NCI-H774 (cell line): ENCODE measurements at regions not wholly inside any gene's neighbourhood (a gene's known extent, or its start where the extent isn't known, plus 50 kb on each side); places are given as distances from the start of the nearest gene placed in this dataset.

Source experiments
- DNase-seq: peaks from one replicate; lab custom pipeline; 2025; lab: John Stamatoyannopoulos, UW

DNA sequence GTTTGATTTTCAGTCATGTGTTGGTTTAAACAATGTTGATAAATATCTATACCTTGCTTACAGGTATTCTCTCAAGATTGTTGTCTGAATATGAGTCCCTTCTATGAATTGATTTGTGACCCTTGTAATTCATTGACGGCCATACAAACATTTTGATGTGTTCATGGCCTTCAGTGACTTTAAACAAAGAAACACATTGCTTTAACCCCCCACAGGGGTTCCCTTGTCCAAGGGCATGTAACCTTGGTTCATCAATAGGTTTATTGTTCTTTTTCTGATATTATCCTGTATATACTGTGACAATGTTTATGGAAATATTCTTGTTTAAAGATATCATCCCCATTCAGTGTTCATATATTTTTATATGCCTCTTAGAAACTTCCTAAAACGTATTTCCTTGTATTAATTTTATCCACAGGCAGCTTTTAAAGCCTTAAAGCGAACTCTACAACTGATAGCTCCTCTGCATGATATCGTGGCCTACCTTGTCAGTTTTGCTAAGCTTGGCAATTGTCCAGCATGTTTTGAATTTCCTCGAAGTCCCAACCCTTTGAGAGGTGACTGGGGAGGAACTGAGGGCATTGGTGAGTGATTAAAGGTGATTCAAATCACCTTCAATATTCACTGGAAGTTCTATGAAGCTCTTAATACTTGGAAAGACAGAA, 87.0 kb downstream of the CD164 start:
- no peak for DNase-seq

GRCh38 chr6:109292983-109293586, 89.2 kb downstream of the CD164 start:
- no peak for DNase-seq

DNA sequence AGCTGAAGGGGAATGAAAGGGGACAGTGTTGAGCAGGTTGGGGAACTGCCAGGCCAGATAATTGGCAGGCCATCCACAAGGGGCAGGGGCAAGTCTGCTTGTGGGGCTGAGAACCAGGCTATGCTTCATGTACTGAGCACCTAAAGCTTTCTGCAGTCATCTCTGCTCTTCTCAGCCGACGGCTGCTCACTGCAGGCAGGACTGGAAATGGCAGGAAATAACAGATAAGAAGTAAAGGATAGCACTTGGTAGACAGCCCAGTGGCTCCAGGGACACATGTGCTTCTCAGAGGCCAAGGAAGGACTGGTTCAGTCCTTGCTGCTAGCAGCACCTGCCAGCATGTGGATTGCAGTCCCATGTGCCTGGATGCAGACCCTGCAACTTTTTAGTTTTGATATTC, 89.8 kb downstream of the CD164 start:
- no peak for DNase-seq

GRCh38 chr6:109291902-109292301, 90.4 kb downstream of the CD164 start:
- DNase-seq = no peak

GRCh38 chr6:109290143-109290931, 91.9 kb downstream of the CD164 start:
- DNase-seq = no peak

DNA sequence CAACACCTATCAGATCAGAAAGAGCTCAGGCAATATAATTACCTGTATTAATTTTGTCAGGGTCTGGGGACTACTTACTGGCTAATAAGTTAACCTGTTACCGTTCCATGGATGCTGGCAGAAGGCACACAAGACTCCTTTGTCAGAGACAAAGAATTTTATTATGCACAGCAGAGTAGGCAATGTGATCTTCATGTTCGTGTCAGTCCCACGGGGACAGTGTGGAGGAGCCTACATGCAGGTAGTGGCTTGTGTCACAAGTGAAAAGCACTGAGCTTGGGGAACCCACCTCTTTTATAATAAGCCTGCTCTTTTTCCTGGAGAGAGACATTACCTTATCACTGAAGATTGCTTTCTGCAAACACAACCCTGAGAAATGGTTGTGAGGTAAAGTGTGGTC, 96.9 kb downstream of the CD164 start:
- no peak for DNase-seq

GRCh38 chr6:109284675-109285074, 97.6 kb downstream of the CD164 start:
- DNase-seq = no peak

DNA sequence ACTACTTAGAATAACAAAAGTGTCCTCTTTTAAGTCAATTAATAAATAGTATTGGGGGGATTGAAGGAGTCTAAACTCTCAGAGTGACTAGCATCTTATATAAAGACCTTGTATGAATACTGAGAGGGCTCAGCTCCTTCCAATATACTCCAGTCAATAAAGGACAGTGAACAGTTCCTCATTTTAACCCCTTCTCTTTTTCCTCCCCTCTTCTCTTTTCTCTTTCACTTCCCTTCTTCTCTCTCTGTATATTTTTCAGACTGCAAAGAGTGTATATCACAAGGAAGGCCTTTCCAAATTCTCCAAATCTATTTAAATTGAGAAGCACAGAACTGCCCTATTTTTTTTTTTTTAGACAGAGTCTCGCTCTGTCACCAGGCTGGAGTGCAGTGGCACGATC, 99.5 kb downstream of the CD164 start:
- DNase-seq = no peak

DNA sequence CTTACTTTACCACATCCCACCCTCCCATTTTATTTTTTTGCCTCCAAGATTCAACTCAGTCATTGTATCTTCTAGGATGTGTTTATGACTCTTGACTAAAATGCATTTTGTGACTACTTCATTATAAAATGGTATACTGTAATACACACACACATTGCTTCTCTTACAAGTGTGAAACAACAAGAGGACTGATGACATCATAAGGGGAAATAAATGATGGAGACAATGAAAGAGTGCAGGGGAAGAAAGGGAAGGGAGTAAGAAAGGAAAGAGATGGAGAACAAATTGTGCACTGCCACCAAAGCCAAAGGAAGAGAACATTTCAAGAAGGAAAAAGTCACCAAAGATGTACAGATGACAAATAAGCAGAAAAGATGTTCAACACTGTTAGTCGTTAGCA, 102.6 kb downstream of the CD164 start:
- DNase-seq = no peak

- no peak for DNase-seq
Observed at GRCh38 chr6:109271622-109272021, 110.6 kb downstream of the CD164 start.

- DNase-seq = no peak
Observed at GRCh38 chr6:109269953-109270517, 112.2 kb downstream of the CD164 start.

- DNase-seq = no peak
Observed at GRCh38 chr6:109269057-109269456, 113.2 kb downstream of the CD164 start.

GRCh38 chr6:109265530-109265929, 116.7 kb downstream of the CD164 start:
- DNase-seq = no peak

DNA sequence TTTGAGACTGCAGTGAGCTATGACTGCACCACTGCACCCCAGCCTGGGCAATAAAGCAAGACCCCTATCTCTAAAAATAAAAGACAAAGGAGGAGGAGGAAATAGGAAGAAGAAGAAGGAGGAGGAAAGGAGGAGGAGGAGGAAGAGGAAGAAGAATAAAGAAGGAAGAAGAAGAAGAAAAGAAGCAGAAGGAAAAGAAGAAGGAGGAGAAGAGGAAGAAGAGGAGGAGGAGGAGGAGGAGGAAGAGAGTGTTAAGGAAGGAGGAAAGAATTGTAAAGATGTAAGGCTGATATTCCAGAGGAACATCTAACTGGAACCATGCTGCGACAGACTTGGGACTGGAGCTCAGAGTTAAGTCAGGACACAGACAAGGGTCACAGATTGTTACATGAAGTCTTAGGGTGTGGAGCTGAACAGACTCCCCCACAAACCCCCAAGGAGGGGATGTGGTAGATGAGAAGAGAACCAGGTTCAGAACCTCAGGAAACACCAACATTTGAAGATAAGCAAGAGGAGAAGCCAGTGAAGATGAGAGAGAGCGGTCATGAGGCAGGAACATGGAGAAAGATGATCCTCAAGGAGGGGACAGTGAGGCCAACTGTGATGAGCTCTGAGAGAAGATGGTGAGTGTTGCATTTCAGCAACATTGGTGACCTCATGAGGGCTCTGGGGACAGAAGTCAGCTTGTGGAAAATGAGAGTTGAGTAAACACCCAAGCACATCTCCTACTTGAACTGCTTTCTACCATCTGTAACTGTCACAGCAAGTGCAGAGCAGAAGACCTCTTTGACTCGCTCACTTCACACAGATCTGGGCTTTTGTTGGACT, 118.2 kb downstream of the CD164 start:
- no peak for DNase-seq

- no peak for DNase-seq
Observed at GRCh38 chr6:109262261-109262660, 120.0 kb downstream of the CD164 start.

- DNase-seq = no peak
Observed at GRCh38 chr6:109261811-109262210, 120.5 kb downstream of the CD164 start.

GRCh38 chr6:109260701-109261100, 121.6 kb downstream of the CD164 start:
- no peak for DNase-seq

GRCh38 chr6:109260126-109260525, 122.1 kb downstream of the CD164 start:
- no peak for DNase-seq

- DNase-seq = no peak
Observed at GRCh38 chr6:109258129-109258528, 124.1 kb downstream of the CD164 start.

GRCh38 chr6:109257494-109257893, 124.8 kb downstream of the CD164 start:
- no peak for DNase-seq

DNA sequence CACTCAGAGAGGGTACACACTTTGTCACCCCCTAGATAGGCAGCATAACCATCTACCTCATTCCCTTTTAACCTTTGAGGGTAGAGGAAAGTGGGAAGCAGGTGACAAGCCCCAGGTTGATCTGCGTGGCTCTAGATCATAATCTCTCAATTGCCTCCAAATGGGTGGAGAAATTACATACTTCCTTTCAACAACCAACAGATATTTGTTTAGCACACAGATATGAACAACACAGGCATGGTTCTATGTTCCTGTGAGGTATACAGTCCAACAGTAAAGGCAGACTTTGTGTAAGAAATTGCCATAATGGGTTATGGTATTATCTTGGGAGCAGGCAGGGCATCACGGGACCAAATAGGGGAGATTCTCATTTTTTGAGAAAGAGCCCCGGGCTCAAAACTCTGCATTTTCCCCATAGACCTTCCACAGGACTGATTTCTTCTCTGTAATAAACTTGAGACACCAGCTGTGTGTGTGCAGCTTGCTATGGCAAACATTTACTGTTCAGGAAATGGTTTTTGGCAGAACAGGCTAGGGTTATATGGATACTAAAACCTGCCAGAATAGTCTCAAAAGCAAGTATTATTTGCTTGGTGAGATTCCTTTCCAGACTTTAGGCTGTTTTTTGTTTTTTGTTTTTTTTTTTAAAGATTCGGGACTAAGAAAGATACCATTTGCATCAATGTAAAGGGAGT, 126.2 kb downstream of the CD164 start:
- DNase-seq = peak; percentile 81
